ENCODE measurements at regions not wholly inside any gene's neighbourhood (a gene's known extent, or its start where the extent isn't known, plus 50 kb on each side); places are given as distances from the start of the nearest gene placed in this dataset.

DNA sequence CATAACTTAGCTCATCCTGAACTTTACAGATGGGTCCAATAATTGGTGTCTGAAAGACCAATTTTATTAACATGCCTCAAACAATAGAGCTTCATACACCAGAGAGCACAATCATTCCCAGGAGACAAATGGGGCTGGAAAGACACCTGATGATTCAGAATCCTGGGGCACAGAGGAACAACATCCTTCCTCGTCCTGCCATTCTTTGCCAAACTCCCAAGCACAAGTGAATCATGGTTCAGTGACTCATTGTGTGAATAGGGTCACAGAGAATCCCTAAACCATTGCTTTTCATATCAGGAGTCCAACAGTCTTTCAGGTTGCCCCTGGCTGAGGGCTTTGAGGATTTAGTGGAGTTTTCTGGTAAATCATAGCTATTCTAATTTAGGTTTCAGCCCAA is 266.4 kb upstream of the BMP2 start:
- H3K4me1 ChIP-seq (ENCODE audit: control insufficient read depth in 1 of 2, low read depth in 2 of 2) = no peaks in the 10 kb centered on the region
- no peaks in the 10 kb centered on the region for H3K9me3 ChIP-seq
- H3K36me3 ChIP-seq = no peaks in the 10 kb centered on the region
- DNase-seq (ENCODE audit: low spot score) = no peak
- TF ChIP-seq, protein P1, sequence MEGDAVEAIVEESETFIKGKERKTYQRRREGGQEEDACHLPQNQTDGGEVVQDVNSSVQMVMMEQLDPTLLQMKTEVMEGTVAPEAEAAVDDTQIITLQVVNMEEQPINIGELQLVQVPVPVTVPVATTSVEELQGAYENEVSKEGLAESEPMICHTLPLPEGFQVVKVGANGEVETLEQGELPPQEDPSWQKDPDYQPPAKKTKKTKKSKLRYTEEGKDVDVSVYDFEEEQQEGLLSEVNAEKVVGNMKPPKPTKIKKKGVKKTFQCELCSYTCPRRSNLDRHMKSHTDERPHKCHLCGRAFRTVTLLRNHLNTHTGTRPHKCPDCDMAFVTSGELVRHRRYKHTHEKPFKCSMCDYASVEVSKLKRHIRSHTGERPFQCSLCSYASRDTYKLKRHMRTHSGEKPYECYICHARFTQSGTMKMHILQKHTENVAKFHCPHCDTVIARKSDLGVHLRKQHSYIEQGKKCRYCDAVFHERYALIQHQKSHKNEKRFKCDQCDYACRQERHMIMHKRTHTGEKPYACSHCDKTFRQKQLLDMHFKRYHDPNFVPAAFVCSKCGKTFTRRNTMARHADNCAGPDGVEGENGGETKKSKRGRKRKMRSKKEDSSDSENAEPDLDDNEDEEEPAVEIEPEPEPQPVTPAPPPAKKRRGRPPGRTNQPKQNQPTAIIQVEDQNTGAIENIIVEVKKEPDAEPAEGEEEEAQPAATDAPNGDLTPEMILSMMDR (IDR thresholded peaks at IDR 0.05) = no peak
- no peak overlapping the region for H3K4me3 ChIP-seq
- no peak overlapping the region for H3K27ac ChIP-seq
- H3K27me3 ChIP-seq (replicated peaks; ENCODE audit: insufficient read depth) = no peaks in the 10 kb centered on the region
- no peak for ATAC-seq (ENCODE audit: insufficient number of reproducible peaks, low FRiP score, low read depth)

DNA sequence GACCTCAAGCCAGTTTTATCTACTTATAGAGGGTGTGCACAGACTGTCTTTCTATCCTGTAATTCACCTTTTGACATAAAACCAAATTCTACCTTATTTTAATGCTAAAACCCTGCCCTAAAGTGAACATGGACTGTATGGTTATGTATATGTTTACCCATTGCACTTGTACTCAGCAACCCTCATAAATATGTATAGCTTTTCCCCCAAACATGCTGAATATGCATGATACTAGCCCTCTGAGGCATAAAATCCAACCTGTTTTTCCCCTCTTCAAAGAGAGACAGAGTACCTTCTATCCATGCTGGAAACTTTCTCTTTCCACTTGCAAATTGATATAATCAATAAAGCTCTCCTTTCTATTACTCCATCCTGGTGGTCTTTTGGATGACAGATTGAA is 267.9 kb upstream of the BMP2 start:
- no peaks in the 10 kb centered on the region for H3K27me3 ChIP-seq (replicated peaks; ENCODE audit: insufficient read depth)
- no peak for ATAC-seq (ENCODE audit: insufficient number of reproducible peaks, low FRiP score, low read depth)
- TF ChIP-seq, protein P1 (IDR thresholded peaks at IDR 0.05) = no peak
- DNase-seq (ENCODE audit: low spot score) = no peak
- no peak overlapping the region for H3K27ac ChIP-seq
- H3K4me1 ChIP-seq (ENCODE audit: control insufficient read depth in 1 of 2, low read depth in 2 of 2) = no peaks in the 10 kb centered on the region
- no peaks in the 10 kb centered on the region for H3K36me3 ChIP-seq
- no peak overlapping the region for H3K4me3 ChIP-seq
- H3K9me3 ChIP-seq = no peaks in the 10 kb centered on the region

DNA sequence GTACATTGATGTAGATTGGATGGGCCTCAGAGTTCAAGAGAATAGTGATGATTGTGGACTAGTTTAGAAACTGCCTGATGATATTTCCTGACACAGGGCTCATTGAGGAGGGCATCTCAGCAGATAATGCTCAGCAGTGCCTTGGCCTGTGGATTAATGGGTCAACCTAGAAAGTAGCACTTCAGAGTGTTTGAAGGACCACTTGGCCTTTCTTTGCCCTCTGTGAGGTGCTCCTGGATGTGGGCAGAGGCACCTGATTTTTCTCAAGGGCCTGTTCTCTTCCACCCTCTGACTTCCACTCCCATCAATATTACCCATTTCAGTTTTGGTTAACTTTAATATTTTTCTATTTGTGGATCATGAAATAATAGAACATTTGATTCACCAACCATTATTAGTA is 270.6 kb upstream of the BMP2 start:
- Histone ChIP-seq H3K9me3 (no peaks in the 10 kb centered on the region), H3K36me3 (no peaks in the 10 kb centered on the region), H3K27ac (no peak overlapping the region), H3K4me1 (ENCODE audit: control insufficient read depth in 1 of 2, low read depth in 2 of 2) (no peaks in the 10 kb centered on the region), H3K27me3 (replicated peaks; ENCODE audit: insufficient read depth) (no peaks in the 10 kb centered on the region), H3K4me3 (no peak overlapping the region)
- TF ChIP-seq, protein P1 (IDR thresholded peaks at IDR 0.05) = no peak
- ATAC-seq (ENCODE audit: insufficient number of reproducible peaks, low FRiP score, low read depth) = no peak
- no peak for DNase-seq (ENCODE audit: low spot score)

DNA sequence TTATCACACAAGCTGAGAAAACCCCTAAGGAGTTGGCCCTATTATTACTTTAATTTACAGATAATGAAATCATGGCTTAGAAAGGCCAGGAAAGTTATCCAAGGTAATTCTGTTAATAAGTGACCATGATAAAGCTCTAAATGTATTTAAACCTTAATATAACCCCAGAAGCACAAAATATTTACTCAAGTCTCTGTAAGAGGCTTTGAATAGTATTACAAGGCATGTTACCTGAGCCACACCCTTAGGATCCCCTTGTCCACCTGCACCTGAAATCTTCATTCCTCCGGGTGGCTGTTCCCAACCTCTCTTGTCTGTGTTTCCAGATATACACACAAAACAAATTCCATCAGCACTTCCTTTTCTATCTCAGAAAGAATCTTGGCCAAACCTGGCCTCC is 271.6 kb upstream of the BMP2 start:
- no peak for DNase-seq (ENCODE audit: low spot score)
- ATAC-seq (ENCODE audit: insufficient number of reproducible peaks, low FRiP score, low read depth) = no peak

DNA sequence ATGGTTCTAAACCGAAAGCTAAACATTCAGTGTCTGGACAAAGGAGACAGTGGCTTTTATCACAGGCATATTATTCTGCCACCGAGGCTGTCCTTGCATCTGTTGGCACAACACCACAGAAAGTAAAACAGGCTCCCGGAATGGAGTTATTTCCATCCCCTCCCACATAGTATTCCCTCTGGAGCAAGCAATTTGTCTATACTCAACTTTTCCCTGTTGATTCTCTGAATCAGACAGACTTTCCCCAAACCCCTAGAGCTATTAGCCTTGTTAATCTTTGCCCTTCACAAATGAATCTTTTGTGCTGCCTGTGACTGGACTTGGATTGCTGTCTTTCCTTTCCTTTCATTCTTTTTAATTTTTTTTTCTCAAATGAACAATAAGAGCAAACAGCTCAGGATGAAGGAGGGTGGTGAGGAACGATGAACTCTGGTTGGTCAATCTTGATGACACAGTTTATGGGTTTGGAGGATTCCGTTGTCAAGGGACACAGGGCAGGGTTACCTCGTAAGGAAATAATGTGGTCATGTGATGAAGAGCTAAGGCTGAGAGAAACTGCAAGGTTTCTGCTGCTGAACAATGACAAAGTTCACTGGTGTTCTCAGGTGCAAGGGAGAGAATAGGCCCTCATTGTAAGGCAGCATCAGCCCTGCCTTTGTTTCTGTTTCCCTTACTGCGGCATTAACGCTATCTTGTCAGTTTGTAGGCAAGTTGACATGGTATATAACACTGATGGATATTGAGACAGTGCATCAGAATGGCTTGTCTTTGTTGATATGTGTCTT is 275.0 kb upstream of the BMP2 start:
- TF ChIP-seq, protein P1 (IDR thresholded peaks at IDR 0.05) = no peak
- no peaks in the 10 kb centered on the region for H3K9me3 ChIP-seq
- H3K4me1 ChIP-seq (ENCODE audit: control insufficient read depth in 1 of 2, low read depth in 2 of 2) = no peaks in the 10 kb centered on the region
- DNase-seq (ENCODE audit: low spot score) (no peak), ATAC-seq (ENCODE audit: insufficient number of reproducible peaks, low FRiP score, low read depth) (no peak)
- no peaks in the 10 kb centered on the region for H3K36me3 ChIP-seq
- H3K4me3 ChIP-seq = no peak overlapping the region
- H3K27ac ChIP-seq = no peak overlapping the region
- no peaks in the 10 kb centered on the region for H3K27me3 ChIP-seq (replicated peaks; ENCODE audit: insufficient read depth)

More for the DNA sequence above, 271.6 kb upstream of the BMP2 start:
- Histone ChIP-seq H3K27ac (no peak overlapping the region), H3K4me3 (no peak overlapping the region), H3K27me3 (replicated peaks; ENCODE audit: insufficient read depth) (no peaks in the 10 kb centered on the region), H3K9me3 (no peaks in the 10 kb centered on the region), H3K36me3 (no peaks in the 10 kb centered on the region), H3K4me1 (ENCODE audit: control insufficient read depth in 1 of 2, low read depth in 2 of 2) (no peaks in the 10 kb centered on the region)
- TF ChIP-seq, protein P1 (IDR thresholded peaks at IDR 0.05) = no peak
